ENCODE measurements at regions not wholly inside any gene's neighbourhood (a gene's known extent, or its start where the extent isn't known, plus 50 kb on each side); places are given as distances from the start of the nearest gene placed in this dataset.

DNA sequence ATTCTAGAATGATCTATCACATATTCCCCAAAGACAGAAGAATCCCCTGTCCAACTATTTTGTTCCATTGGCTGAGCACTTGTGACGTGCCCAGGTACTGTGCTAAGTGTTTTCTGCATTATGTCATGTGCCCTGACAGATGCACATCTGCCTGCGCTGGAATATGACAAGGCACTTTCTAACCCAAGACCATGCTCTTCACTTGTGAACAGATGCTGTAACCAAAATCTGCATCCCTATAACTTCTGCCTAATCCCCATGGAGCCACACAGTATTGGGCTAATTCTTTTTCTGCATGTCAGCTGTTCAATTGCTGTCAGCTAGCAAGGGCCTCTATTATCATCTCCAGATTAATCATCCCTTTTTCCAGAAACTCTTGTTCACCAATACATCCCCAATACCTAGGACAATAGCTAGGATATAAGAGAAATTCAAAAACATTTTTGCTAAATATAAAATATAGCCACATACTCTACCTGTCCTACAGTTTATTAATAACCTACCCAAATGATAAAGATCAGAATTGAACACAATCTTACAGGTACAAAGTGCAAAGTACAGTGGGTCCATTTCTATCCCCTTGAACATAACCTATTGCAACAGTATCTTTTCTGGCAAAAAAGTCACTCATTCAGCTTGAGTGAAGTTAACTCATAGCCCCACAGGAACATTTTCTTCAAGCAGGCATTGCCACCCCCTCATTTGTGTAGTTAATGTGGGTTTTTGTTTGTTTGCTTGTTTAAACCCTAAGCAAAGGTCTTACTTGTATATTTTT is 109.4 kb upstream of the LRRN1 start:
- no peak for ATAC-seq (ENCODE audit: low read depth)
- ChIA-PET POLR2A (no interaction called here), CTCF (no interaction called here)
- intact Hi-C loops (cut with micrococcal nuclease): no loop called here
- DNase-seq: no peak
- Mint-ChIP-seq H3K4me3 (no peak overlapping the region), H3K27me3 (no peaks in the 10 kb centered on the region), H3K36me3 (ENCODE audit: low read depth) (no peaks in the 10 kb centered on the region), H3K4me1 (no peaks in the 10 kb centered on the region), H3K27ac (no peak overlapping the region), H3K9me3 (no peaks in the 10 kb centered on the region)
- no peak for TF ChIP-seq CTCF (IDR thresholded peaks at IDR 0.05)

- no peaks in the 10 kb centered on the region for H3K4me1 Mint-ChIP-seq
- no peak overlapping the region for H3K4me3 Mint-ChIP-seq
- ChIA-PET CTCF (no interaction called here), POLR2A (no interaction called here)
- TF ChIP-seq CTCF (IDR thresholded peaks at IDR 0.05): no peak
- no peaks in the 10 kb centered on the region for H3K36me3 Mint-ChIP-seq (ENCODE audit: low read depth)
- no peak for ATAC-seq (ENCODE audit: low read depth)
- no peaks in the 10 kb centered on the region for H3K9me3 Mint-ChIP-seq
- H3K27me3 Mint-ChIP-seq: no peaks in the 10 kb centered on the region
- no peak overlapping the region for H3K27ac Mint-ChIP-seq
- intact Hi-C loops (cut with micrococcal nuclease): no loop called here
- no peak for DNase-seq
Observed at GRCh38 chr3:3686907-3687648, 112.2 kb upstream of the LRRN1 start.

GRCh38 chr3:3685721-3686120 is 113.5 kb upstream of the LRRN1 start:
- intact Hi-C loops (cut with micrococcal nuclease): no loop called here
- ChIA-PET POLR2A (no interaction called here), CTCF (no interaction called here)
- no peaks in the 10 kb centered on the region for H3K4me1 Mint-ChIP-seq
- H3K36me3 Mint-ChIP-seq (ENCODE audit: low read depth): no peaks in the 10 kb centered on the region
- TF ChIP-seq CTCF (IDR thresholded peaks at IDR 0.05): no peak
- DNase-seq (no peak), ATAC-seq (ENCODE audit: low read depth) (no peak)
- no peak overlapping the region for H3K27ac Mint-ChIP-seq
- H3K9me3 Mint-ChIP-seq: no peaks in the 10 kb centered on the region
- H3K27me3 Mint-ChIP-seq: no peaks in the 10 kb centered on the region
- H3K4me3 Mint-ChIP-seq: no peak overlapping the region

DNA sequence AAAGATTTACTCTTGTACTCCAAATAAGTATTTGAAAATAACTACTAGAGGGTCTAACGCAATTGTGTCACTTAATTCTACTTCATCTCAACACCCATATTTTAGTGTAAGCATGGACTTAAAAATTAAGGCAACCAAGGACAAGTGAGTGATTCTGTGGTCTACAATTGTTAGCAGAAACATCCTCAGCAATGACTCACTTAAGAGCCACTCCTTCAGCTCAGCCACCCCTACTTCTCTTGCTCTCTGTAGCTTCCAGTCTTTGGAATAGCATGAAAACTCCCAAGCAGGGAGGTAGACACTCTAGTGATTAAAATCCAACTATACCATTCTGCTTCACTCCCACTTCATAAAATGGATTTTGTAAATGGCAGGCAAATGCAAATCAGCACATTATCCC is 116.0 kb upstream of the LRRN1 start:
- Mint-ChIP-seq H3K27me3 (no peaks in the 10 kb centered on the region), H3K9me3 (no peaks in the 10 kb centered on the region), H3K27ac (no peak overlapping the region), H3K4me3 (no peak overlapping the region), H3K4me1 (no peaks in the 10 kb centered on the region), H3K36me3 (ENCODE audit: low read depth) (no peaks in the 10 kb centered on the region)
- intact Hi-C loops (cut with micrococcal nuclease): no loop called here
- POLR2A ChIA-PET: no interaction called here
- DNase-seq (no peak), ATAC-seq (ENCODE audit: low read depth) (no peak)
- TF ChIP-seq CTCF (IDR thresholded peaks at IDR 0.05): no peak
- CTCF ChIA-PET: no interaction called here

- POLR2A ChIA-PET: no interaction called here
- H3K27ac Mint-ChIP-seq: no peak overlapping the region
- DNase-seq (no peak), ATAC-seq (ENCODE audit: low read depth) (no peak)
- H3K9me3 Mint-ChIP-seq: no peaks in the 10 kb centered on the region
- H3K27me3 Mint-ChIP-seq: peaks cover 1% of the 10 kb centered on the region
- H3K36me3 Mint-ChIP-seq (ENCODE audit: low read depth): no peaks in the 10 kb centered on the region
- CTCF ChIA-PET: no interaction called here
- no peak overlapping the region for H3K4me3 Mint-ChIP-seq
- H3K4me1 Mint-ChIP-seq: no peaks in the 10 kb centered on the region
- intact Hi-C loops (cut with micrococcal nuclease): no loop called here
- no peak for TF ChIP-seq CTCF (IDR thresholded peaks at IDR 0.05)
Observed at GRCh38 chr3:3675801-3676200, 123.4 kb upstream of the LRRN1 start.
